ENCODE measurements at regions not wholly inside any gene's neighbourhood (a gene's known extent, or its start where the extent isn't known, plus 50 kb on each side); places are given as distances from the start of the nearest gene placed in this dataset.

- no peaks in the 10 kb centered on the region for H3K4me1 ChIP-seq (ENCODE audit: insufficient read depth)
- no peak for DNase-seq
- H3K27me3 ChIP-seq: no peaks in the 10 kb centered on the region
- H3K27ac ChIP-seq: no peak overlapping the region
- H3K36me3 ChIP-seq: no peaks in the 10 kb centered on the region
- no peaks in the 10 kb centered on the region for H3K9me3 ChIP-seq
- 34 to 50% (median 37%) methylated on average over 1 of the region's 1 CpG for WGBS, 3 donors
- H3K4me3 ChIP-seq: no peak overlapping the region
- intact Hi-C loops (cut with DNase I): no loop called here
- TF ChIP-seq EP300 (IDR thresholded peaks at IDR 0.05): no peak
- no peak for TF ChIP-seq POLR2A (IDR thresholded peaks at IDR 0.05)
- TF ChIP-seq CTCF (IDR thresholded peaks at IDR 0.05): no peak
Measured at GRCh38 chr21:25361097-25361496, 246.2 kb downstream of the MRPL39 start.

GRCh38 chr21:25360593-25360992 lies 246.7 kb downstream of the MRPL39 start:
- Histone ChIP-seq H3K36me3 (no peaks in the 10 kb centered on the region), H3K27ac (no peak overlapping the region), H3K9me3 (no peaks in the 10 kb centered on the region), H3K27me3 (no peaks in the 10 kb centered on the region), H3K4me3 (no peak overlapping the region), H3K4me1 (ENCODE audit: insufficient read depth) (no peaks in the 10 kb centered on the region)
- intact Hi-C loops (cut with DNase I): no loop called here
- no peak for TF ChIP-seq POLR2A (IDR thresholded peaks at IDR 0.05)
- TF ChIP-seq EP300 (IDR thresholded peaks at IDR 0.05): no peak
- TF ChIP-seq CTCF (IDR thresholded peaks at IDR 0.05): no peak
- DNase-seq: no peak
- WGBS, 3 donors: 80 to 91% (median 86%) methylated on average over 2 of the region's 2 CpGs

- no peaks in the 10 kb centered on the region for H3K4me1 ChIP-seq (ENCODE audit: insufficient read depth)
- no peaks in the 10 kb centered on the region for H3K36me3 ChIP-seq
- H3K27me3 ChIP-seq: no peaks in the 10 kb centered on the region
- intact Hi-C loops (cut with DNase I): no loop called here
- no peak overlapping the region for H3K4me3 ChIP-seq
- H3K9me3 ChIP-seq: no peaks in the 10 kb centered on the region
- no peak for DNase-seq
- 61 to 73% (median 67%) methylated on average over 5 of the region's 5 CpGs for WGBS, 3 donors
- TF ChIP-seq CTCF (IDR thresholded peaks at IDR 0.05) (no peak), EP300 (IDR thresholded peaks at IDR 0.05) (no peak)
- H3K27ac ChIP-seq: no peak overlapping the region
Measured at GRCh38 chr21:25359724-25360123, 247.6 kb downstream of the MRPL39 start.

GRCh38 chr21:25350056-25350455 lies 257.2 kb downstream of the MRPL39 start:
- no peak for DNase-seq
- no peak for TF ChIP-seq POLR2A (IDR thresholded peaks at IDR 0.05)
- TF ChIP-seq EP300 (IDR thresholded peaks at IDR 0.05): no peak
- TF ChIP-seq CTCF (IDR thresholded peaks at IDR 0.05): no peak
- 70 to 75% (median 75%) methylated on average over 6 of the region's 6 CpGs for whole genome bisulfite sequencing, 3 donors
- no peaks in the 10 kb centered on the region for H3K9me3 ChIP-seq
- H3K4me1 ChIP-seq (ENCODE audit: insufficient read depth): no peaks in the 10 kb centered on the region
- H3K4me3 ChIP-seq: no peak overlapping the region
- H3K36me3 ChIP-seq: no peaks in the 10 kb centered on the region
- intact Hi-C loops (cut with DNase I): no loop called here
- no peaks in the 10 kb centered on the region for H3K27me3 ChIP-seq
- H3K27ac ChIP-seq: no peak overlapping the region
